ENCODE measurements at regions not wholly inside any gene's neighbourhood (a gene's known extent, or its start where the extent isn't known, plus 50 kb on each side); places are given as distances from the start of the nearest gene placed in this dataset.

GRCh38 chr3:28903171-28903601, 377.7 kb upstream of the RBMS3 start:
- DNase-seq (ENCODE audit: low spot score): no peak

- no peak for DNase-seq (ENCODE audit: low spot score)
These were observed 375.1 kb upstream of the RBMS3 start for GRCh38 chr3:28905798-28906197.

- DNase-seq (ENCODE audit: low spot score): no peak
These were observed 374.1 kb upstream of the RBMS3 start for GRCh38 chr3:28906561-28907310.

- DNase-seq (ENCODE audit: low spot score): no peak
These were observed 373.3 kb upstream of the RBMS3 start for GRCh38 chr3:28907616-28908015.

GRCh38 chr3:28912120-28912885, 368.6 kb upstream of the RBMS3 start:
- DNase-seq (ENCODE audit: low spot score): no peak

GRCh38 chr3:28915741-28916500, 364.9 kb upstream of the RBMS3 start:
- peak; percentile 38 for DNase-seq (ENCODE audit: low spot score)

GRCh38 chr3:28916713-28917499, 364.0 kb upstream of the RBMS3 start:
- DNase-seq (ENCODE audit: low spot score): peak; percentile 83

- DNase-seq (ENCODE audit: low spot score): no peak
These were observed 362.9 kb upstream of the RBMS3 start for GRCh38 chr3:28917895-28918475.

GRCh38 chr3:28922376-28922775, 358.5 kb upstream of the RBMS3 start:
- no peak for DNase-seq (ENCODE audit: low spot score)

GRCh38 chr3:28923994-28924393, 356.9 kb upstream of the RBMS3 start:
- DNase-seq (ENCODE audit: low spot score): no peak

GRCh38 chr3:28924744-28925360, 356.0 kb upstream of the RBMS3 start:
- DNase-seq (ENCODE audit: low spot score): no peak

- DNase-seq (ENCODE audit: low spot score): no peak
These were observed 347.5 kb upstream of the RBMS3 start for GRCh38 chr3:28933337-28933736.

GRCh38 chr3:28934126-28934813, 346.6 kb upstream of the RBMS3 start:
- no peak for DNase-seq (ENCODE audit: low spot score)

GRCh38 chr3:28935146-28935545, 345.7 kb upstream of the RBMS3 start:
- DNase-seq (ENCODE audit: low spot score): no peak

- DNase-seq (ENCODE audit: low spot score): no peak
These were observed 344.7 kb upstream of the RBMS3 start for GRCh38 chr3:28936154-28936553.

GRCh38 chr3:28940530-28940929, 340.3 kb upstream of the RBMS3 start:
- DNase-seq (ENCODE audit: low spot score): peak; percentile 32

GRCh38 chr3:28940994-28941393, 339.9 kb upstream of the RBMS3 start:
- no peak for DNase-seq (ENCODE audit: low spot score)

GRCh38 chr3:28947061-28947460, 333.8 kb upstream of the RBMS3 start:
- DNase-seq (ENCODE audit: low spot score): no peak

- DNase-seq (ENCODE audit: low spot score): no peak
These were observed 333.1 kb upstream of the RBMS3 start for GRCh38 chr3:28947751-28948150.

GRCh38 chr3:28948685-28949084, 332.2 kb upstream of the RBMS3 start:
- DNase-seq (ENCODE audit: low spot score): no peak
